GM23338 (cell line): ENCODE measurements at regions not wholly inside any gene's neighbourhood (a gene's known extent, or its start where the extent isn't known, plus 50 kb on each side); places are given as distances from the start of the nearest gene placed in this dataset.

ENCODE experiments used
- ATAC-seq: fragments of 200-7000 bp; cut with Tn5 transposase; 3 replicates; pipeline ENCODE4 v1.9.1; 2020
- DNase-seq: peaks from one replicate; pipeline ENCODE4 v3.0.0-alpha.2; 2015; ENCODE audit warnings: low spot score
- H2AFZ ChIP-seq: fragments of 200-600 bp; sonication (generic); 2 replicates; pipeline ENCODE4 v1.8.0; 2016; ENCODE audit warnings: antibody characterized with exemption, mild to moderate bottlenecking, moderate library complexity
- H3F3A ChIP-seq: fragments of 200-600 bp; sonication (generic); replicated peaks from 2 replicates; pipeline ENCODE4 v1.8.0; 2017; ENCODE audit warnings: antibody characterized with exemption, mixed run types, low read depth
- H3K27ac ChIP-seq: fragments of 200-600 bp; sonication (generic); 2 replicates; pipeline ENCODE4 v1.6.1; 2016; ENCODE audit warnings: low read depth
- H3K27me3 ChIP-seq: fragments of 200-600 bp; sonication (generic); 2 replicates; pipeline ENCODE4 v1.8.0; 2016; ENCODE audit warnings: mild to moderate bottlenecking, mixed run types, moderate library complexity; ENCODE audit not compliant: insufficient read depth
- H3K36me3 ChIP-seq: fragments of 200-600 bp; sonication (generic); 2 replicates; pipeline ENCODE4 v1.8.0; 2016; ENCODE audit warnings: mild to moderate bottlenecking; ENCODE audit not compliant: insufficient read depth
- H3K4me1 ChIP-seq: fragments of 200-600 bp; sonication (generic); 2 replicates; pipeline ENCODE4 v1.8.0; 2016; ENCODE audit warnings: mild to moderate bottlenecking, moderate library complexity; ENCODE audit not compliant: insufficient read depth
- H3K4me2 ChIP-seq: fragments of 200-600 bp; sonication (generic); 2 replicates; pipeline ENCODE4 v1.7.1; 2017; ENCODE audit warnings: mixed run types
- H3K4me3 ChIP-seq: fragments of 200-600 bp; sonication (generic); 2 replicates; pipeline ENCODE4 v1.6.1; 2016; ENCODE audit warnings: mixed run types
- H3K79me2 ChIP-seq: fragments of 200-600 bp; sonication (generic); replicated peaks from 2 replicates; pipeline ENCODE4 v1.8.0; 2017; ENCODE audit warnings: mild to moderate bottlenecking; ENCODE audit not compliant: insufficient read depth
- H3K9me2 ChIP-seq: fragments of 200-600 bp; sonication (generic); 2 replicates; pipeline ENCODE4 v1.8.0; 2017; ENCODE audit not compliant: insufficient read depth
- H4K20me1 ChIP-seq: fragments of 200-600 bp; sonication (generic); replicated peaks from 2 replicates; pipeline ENCODE4 v1.8.0; 2017; ENCODE audit warnings: mild to moderate bottlenecking; ENCODE audit not compliant: insufficient read depth
- H3K27ac Mint-ChIP-seq: 2 replicates; pipeline ENCODE4 v1.8.0; 2020; ENCODE audit warnings: inconsistent platforms, mild to moderate bottlenecking, moderate library complexity, mixed read lengths
- H3K27me3 Mint-ChIP-seq: 3 replicates; pipeline ENCODE4 v1.8.0; 2022; ENCODE audit warnings: low read depth, mild to moderate bottlenecking, moderate library complexity, mixed read lengths, inconsistent platforms; ENCODE audit not compliant: insufficient read depth, poor library complexity
- H3K36me3 Mint-ChIP-seq: 3 replicates; pipeline ENCODE4 v1.8.0; 2021; ENCODE audit warnings: low read depth, mild to moderate bottlenecking, inconsistent platforms, moderate library complexity, mixed read lengths
- H3K4me1 Mint-ChIP-seq: 3 replicates; pipeline ENCODE4 v1.8.0; 2020; ENCODE audit warnings: mild to moderate bottlenecking, inconsistent platforms, mixed read lengths
- H3K4me3 Mint-ChIP-seq: 3 replicates; pipeline ENCODE4 v1.8.0; 2021; ENCODE audit warnings: moderate library complexity, mild to moderate bottlenecking, inconsistent platforms, mixed read lengths
- H3K9me3 Mint-ChIP-seq: 3 replicates; pipeline ENCODE4 v1.8.0; 2020; ENCODE audit warnings: moderate library complexity, mild to moderate bottlenecking, inconsistent platforms, mixed read lengths
- CREB1 ChIP-seq: fragments of 250-450 bp; sonication (Bioruptor Pico); IDR thresholded peaks from 2 replicates; pipeline ENCODE4 v1.5.0; 2020; ENCODE audit warnings: low read depth, mild to moderate bottlenecking, moderate library complexity
- EZH2 ChIP-seq: fragments of 200-600 bp; sonication (generic); IDR thresholded peaks from one replicate; pipeline ENCODE4 v1.8.0; 2017; ENCODE audit warnings: antibody characterized with exemption, mild to moderate bottlenecking, low read depth; ENCODE audit not compliant: unreplicated experiment
- EZH2phosphoT487 ChIP-seq: fragments of 200-600 bp; sonication (generic); IDR thresholded peaks from one replicate; pipeline ENCODE4 v1.8.1; 2018; ENCODE audit warnings: antibody characterized with exemption; ENCODE audit not compliant: unreplicated experiment
- JUNB ChIP-seq: IDR thresholded peaks from one replicate; pipeline ENCODE4 v1.6.1; 2016; ENCODE audit warnings: antibody characterized with exemption; ENCODE audit not compliant: unreplicated experiment
- NANOG ChIP-seq: IDR thresholded peaks from 2 replicates; pipeline ENCODE4 v1.6.1; 2016; ENCODE audit warnings: antibody characterized with exemption, borderline replicate concordance
- POLR2AphosphoS5 ChIP-seq: IDR thresholded peaks from 2 replicates; pipeline ENCODE4 v1.6.1; 2016; ENCODE audit warnings: antibody characterized with exemption, low read depth
- STAT1 ChIP-seq: IDR thresholded peaks from one replicate; pipeline ENCODE4 v1.6.1; 2016; ENCODE audit warnings: antibody characterized with exemption; ENCODE audit not compliant: unreplicated experiment
- ZNF114 ChIP-seq: fragments of 250-450 bp; sonication (Bioruptor Pico); IDR thresholded peaks from 2 replicates; pipeline ENCODE4 v1.5.0; 2020; ENCODE audit warnings: mild to moderate bottlenecking, moderate library complexity
- ZNF331 ChIP-seq: fragments of 250-450 bp; sonication (Bioruptor Pico); IDR thresholded peaks from 2 replicates; pipeline ENCODE4 v1.5.0; 2020; ENCODE audit warnings: low read depth, mild to moderate bottlenecking, moderate library complexity
- TF ChIP-seq, protein P1 (sequence below): IDR thresholded peaks from one replicate; pipeline ENCODE4 v1.6.1; 2018; ENCODE audit warnings: antibody characterized with exemption; ENCODE audit not compliant: unreplicated experiment
- TF ChIP-seq, protein P2 (sequence below), 2 experiments: fragments of 200-600 bp in 1 of 2; sonication (generic) in 1 of 2; conservative IDR thresholded peaks; 2 replicates each; pipeline versions ENCODE4 v1.5.1 to v1.6.1; 2016 to 2017; ENCODE audit warnings: antibody characterized with exemption in 2 of 2, low read depth in 2 of 2, mild to moderate bottlenecking in 2 of 2, moderate library complexity in 1 of 2
- TF ChIP-seq, protein P3 (sequence below): IDR thresholded peaks from 2 replicates; pipeline ENCODE4 v1.6.1; 2016; ENCODE audit warnings: antibody characterized with exemption
- TF ChIP-seq, protein P4 (sequence below): fragments of 250-450 bp; sonication (Bioruptor Pico); IDR thresholded peaks from 2 replicates; pipeline ENCODE4 v1.5.0; 2020; ENCODE audit warnings: mild to moderate bottlenecking, moderate library complexity

DNA sequence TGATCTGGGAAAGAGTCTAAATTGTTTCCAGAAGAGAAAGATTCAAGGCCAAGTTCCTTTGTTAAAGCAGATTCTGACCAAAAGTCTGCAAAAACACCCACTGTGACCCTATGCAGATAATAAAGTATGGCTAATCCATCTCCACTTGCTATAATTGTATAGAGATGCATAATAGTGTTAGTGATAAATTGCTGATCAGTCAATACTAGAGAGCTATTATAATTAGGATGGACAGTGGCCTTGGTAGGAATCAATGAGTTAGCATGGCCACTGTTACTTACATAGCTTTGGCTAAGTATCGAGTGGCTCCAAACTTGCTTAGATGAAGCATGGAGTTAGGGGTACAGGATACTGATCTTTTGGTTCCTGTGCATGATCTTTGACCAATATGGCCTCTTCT is 683.4 kb upstream of the MEF2C start:
- Histone ChIP-seq H3K27me3 (no peaks in the 10 kb centered on the region), H3K27ac (no peak overlapping the region), H3K79me2 (no peaks in the 10 kb centered on the region), H3K4me1 (peaks cover 7% of the 10 kb centered on the region; the same call in 1 of the 2 replicates), H4K20me1 (no peaks in the 10 kb centered on the region), H3F3A (no peaks in the 10 kb centered on the region), H3K9me2 (no peaks in the 10 kb centered on the region), H3K4me2 (no peak overlapping the region), H2AFZ (no peak overlapping the region), H3K4me3 (no peak overlapping the region), H3K36me3 (no peaks in the 10 kb centered on the region)
- Mint-ChIP-seq H3K4me1 (peaks cover 3% of the 10 kb centered on the region), H3K27ac (no peak overlapping the region), H3K9me3 (no peaks in the 10 kb centered on the region), H3K27me3 (no peaks in the 10 kb centered on the region), H3K4me3 (no peak overlapping the region), H3K36me3 (no peaks in the 10 kb centered on the region)
- DNase-seq: no peak
- ATAC-seq: no peak
- TF ChIP-seq EZH2phosphoT487: no peak
- TF ChIP-seq JUNB: no peak
- TF ChIP-seq CREB1 (CRISPR knock-in tag): no peak
- TF ChIP-seq, protein P1, sequence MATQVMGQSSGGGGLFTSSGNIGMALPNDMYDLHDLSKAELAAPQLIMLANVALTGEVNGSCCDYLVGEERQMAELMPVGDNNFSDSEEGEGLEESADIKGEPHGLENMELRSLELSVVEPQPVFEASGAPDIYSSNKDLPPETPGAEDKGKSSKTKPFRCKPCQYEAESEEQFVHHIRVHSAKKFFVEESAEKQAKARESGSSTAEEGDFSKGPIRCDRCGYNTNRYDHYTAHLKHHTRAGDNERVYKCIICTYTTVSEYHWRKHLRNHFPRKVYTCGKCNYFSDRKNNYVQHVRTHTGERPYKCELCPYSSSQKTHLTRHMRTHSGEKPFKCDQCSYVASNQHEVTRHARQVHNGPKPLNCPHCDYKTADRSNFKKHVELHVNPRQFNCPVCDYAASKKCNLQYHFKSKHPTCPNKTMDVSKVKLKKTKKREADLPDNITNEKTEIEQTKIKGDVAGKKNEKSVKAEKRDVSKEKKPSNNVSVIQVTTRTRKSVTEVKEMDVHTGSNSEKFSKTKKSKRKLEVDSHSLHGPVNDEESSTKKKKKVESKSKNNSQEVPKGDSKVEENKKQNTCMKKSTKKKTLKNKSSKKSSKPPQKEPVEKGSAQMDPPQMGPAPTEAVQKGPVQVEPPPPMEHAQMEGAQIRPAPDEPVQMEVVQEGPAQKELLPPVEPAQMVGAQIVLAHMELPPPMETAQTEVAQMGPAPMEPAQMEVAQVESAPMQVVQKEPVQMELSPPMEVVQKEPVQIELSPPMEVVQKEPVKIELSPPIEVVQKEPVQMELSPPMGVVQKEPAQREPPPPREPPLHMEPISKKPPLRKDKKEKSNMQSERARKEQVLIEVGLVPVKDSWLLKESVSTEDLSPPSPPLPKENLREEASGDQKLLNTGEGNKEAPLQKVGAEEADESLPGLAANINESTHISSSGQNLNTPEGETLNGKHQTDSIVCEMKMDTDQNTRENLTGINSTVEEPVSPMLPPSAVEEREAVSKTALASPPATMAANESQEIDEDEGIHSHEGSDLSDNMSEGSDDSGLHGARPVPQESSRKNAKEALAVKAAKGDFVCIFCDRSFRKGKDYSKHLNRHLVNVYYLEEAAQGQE: no peak
- TF ChIP-seq ZNF331: no peak
- no peak for TF ChIP-seq EZH2
- no peak for TF ChIP-seq STAT1
- TF ChIP-seq, protein P2, sequence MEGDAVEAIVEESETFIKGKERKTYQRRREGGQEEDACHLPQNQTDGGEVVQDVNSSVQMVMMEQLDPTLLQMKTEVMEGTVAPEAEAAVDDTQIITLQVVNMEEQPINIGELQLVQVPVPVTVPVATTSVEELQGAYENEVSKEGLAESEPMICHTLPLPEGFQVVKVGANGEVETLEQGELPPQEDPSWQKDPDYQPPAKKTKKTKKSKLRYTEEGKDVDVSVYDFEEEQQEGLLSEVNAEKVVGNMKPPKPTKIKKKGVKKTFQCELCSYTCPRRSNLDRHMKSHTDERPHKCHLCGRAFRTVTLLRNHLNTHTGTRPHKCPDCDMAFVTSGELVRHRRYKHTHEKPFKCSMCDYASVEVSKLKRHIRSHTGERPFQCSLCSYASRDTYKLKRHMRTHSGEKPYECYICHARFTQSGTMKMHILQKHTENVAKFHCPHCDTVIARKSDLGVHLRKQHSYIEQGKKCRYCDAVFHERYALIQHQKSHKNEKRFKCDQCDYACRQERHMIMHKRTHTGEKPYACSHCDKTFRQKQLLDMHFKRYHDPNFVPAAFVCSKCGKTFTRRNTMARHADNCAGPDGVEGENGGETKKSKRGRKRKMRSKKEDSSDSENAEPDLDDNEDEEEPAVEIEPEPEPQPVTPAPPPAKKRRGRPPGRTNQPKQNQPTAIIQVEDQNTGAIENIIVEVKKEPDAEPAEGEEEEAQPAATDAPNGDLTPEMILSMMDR (conservative IDR thresholded peaks at IDR 0.05; ENCODE audit: low read depth in 2 of 2): no peak
- TF ChIP-seq, protein P3, sequence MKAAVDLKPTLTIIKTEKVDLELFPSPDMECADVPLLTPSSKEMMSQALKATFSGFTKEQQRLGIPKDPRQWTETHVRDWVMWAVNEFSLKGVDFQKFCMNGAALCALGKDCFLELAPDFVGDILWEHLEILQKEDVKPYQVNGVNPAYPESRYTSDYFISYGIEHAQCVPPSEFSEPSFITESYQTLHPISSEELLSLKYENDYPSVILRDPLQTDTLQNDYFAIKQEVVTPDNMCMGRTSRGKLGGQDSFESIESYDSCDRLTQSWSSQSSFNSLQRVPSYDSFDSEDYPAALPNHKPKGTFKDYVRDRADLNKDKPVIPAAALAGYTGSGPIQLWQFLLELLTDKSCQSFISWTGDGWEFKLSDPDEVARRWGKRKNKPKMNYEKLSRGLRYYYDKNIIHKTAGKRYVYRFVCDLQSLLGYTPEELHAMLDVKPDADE: no peak
- no peak for TF ChIP-seq POLR2AphosphoS5
- TF ChIP-seq, protein P4, sequence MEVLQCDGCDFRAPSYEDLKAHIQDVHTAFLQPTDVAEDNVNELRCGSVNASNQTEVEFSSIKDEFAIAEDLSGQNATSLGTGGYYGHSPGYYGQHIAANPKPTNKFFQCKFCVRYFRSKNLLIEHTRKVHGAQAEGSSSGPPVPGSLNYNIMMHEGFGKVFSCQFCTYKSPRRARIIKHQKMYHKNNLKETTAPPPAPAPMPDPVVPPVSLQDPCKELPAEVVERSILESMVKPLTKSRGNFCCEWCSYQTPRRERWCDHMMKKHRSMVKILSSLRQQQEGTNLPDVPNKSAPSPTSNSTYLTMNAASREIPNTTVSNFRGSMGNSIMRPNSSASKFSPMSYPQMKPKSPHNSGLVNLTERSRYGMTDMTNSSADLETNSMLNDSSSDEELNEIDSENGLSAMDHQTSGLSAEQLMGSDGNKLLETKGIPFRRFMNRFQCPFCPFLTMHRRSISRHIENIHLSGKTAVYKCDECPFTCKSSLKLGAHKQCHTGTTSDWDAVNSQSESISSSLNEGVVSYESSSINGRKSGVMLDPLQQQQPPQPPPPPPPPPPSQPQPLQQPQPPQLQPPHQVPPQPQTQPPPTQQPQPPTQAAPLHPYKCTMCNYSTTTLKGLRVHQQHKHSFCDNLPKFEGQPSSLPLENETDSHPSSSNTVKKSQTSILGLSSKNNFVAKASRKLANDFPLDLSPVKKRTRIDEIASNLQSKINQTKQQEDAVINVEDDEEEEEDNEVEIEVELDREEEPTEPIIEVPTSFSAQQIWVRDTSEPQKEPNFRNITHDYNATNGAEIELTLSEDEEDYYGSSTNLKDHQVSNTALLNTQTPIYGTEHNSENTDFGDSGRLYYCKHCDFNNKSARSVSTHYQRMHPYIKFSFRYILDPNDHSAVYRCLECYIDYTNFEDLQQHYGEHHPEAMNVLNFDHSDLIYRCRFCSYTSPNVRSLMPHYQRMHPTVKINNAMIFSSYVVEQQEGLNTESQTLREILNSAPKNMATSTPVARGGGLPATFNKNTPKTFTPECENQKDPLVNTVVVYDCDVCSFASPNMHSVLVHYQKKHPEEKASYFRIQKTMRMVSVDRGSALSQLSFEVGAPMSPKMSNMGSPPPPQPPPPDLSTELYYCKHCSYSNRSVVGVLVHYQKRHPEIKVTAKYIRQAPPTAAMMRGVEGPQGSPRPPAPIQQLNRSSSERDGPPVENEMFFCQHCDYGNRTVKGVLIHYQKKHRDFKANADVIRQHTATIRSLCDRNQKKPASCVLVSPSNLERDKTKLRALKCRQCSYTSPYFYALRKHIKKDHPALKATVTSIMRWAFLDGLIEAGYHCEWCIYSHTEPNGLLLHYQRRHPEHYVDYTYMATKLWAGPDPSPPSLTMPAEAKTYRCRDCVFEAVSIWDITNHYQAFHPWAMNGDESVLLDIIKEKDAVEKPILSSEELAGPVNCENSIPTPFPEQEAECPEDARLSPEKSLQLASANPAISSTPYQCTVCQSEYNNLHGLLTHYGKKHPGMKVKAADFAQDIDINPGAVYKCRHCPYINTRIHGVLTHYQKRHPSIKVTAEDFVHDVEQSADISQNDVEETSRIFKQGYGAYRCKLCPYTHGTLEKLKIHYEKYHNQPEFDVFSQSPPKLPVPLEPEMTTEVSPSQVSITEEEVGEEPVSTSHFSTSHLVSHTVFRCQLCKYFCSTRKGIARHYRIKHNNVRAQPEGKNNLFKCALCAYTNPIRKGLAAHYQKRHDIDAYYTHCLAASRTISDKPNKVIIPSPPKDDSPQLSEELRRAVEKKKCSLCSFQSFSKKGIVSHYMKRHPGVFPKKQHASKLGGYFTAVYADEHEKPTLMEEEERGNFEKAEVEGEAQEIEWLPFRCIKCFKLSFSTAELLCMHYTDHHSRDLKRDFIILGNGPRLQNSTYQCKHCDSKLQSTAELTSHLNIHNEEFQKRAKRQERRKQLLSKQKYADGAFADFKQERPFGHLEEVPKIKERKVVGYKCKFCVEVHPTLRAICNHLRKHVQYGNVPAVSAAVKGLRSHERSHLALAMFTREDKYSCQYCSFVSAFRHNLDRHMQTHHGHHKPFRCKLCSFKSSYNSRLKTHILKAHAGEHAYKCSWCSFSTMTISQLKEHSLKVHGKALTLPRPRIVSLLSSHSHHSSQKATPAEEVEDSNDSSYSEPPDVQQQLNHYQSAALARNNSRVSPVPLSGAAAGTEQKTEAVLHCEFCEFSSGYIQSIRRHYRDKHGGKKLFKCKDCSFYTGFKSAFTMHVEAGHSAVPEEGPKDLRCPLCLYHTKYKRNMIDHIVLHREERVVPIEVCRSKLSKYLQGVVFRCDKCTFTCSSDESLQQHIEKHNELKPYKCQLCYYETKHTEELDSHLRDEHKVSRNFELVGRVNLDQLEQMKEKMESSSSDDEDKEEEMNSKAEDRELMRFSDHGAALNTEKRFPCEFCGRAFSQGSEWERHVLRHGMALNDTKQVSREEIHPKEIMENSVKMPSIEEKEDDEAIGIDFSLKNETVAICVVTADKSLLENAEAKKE (CRISPR knock-in tag): no peak
- no peak for TF ChIP-seq NANOG
- no peak for TF ChIP-seq ZNF114 (CRISPR knock-in tag)
